ENCODE measurements at regions not wholly inside any gene's neighbourhood (a gene's known extent, or its start where the extent isn't known, plus 50 kb on each side); places are given as distances from the start of the nearest gene placed in this dataset.

DNA sequence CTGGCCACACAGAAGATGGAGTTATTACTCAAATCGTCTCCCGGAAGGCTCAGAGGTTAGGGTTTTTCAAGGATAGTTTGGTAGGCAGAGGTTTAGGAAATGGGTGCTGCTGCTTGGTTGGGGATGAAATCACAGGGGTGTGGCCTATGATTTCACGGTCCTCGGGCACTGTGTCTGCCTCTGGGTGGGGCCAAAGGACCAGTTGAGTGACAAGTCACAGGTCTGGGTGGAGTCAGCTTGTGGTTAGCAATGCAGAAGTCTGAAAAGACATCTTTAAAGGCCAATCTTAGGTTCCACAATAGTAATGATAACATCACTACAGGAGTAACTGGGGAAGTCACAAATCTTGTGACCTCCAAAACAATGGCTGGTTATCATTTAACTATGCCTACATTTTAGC, 387.8 kb downstream of the ZNF521 start:
- Histone ChIP-seq H2BK120ac (ENCODE audit: insufficient read depth, low read length, poor library complexity) (no peak overlapping the region), H3K23ac (ENCODE audit: low read length) (no peak overlapping the region), H3K27me3 (ENCODE audit: insufficient read depth, low read length) (no peaks in the 10 kb centered on the region), H2AK5ac (ENCODE audit: low read length) (no peak overlapping the region), H3K4me1 (ENCODE audit: control insufficient read depth in 1 of 2, insufficient read depth in 2 of 2, low read length in 2 of 2) (peaks cover 0 to 2% of the 10 kb centered on the region in 2 experiments), H4K8ac (ENCODE audit: low read depth, low read length) (no peak overlapping the region), H2AFZ (ENCODE audit: insufficient read depth, low read length, poor library complexity) (no peak overlapping the region), H3K4me2 (ENCODE audit: low read length) (no peak overlapping the region), H4K12ac (ENCODE audit: low read depth, low read length) (no peak overlapping the region), H2BK12ac (ENCODE audit: low read length) (no peak overlapping the region), H3K18ac (ENCODE audit: low read length) (no peak overlapping the region), H4K91ac (ENCODE audit: low read depth, low read length) (no peak overlapping the region), H3K27ac (ENCODE audit: low read depth, low read length) (no peak overlapping the region), H3K4ac (ENCODE audit: low read depth, low read length) (no peak overlapping the region), H3K9me3 (ENCODE audit: insufficient read depth, low read depth, low read length) (no peaks in the 10 kb centered on the region), H3K14ac (ENCODE audit: low read length) (no peak overlapping the region), H2BK5ac (ENCODE audit: low read depth, low read length, poor library complexity) (no peak overlapping the region), H3K36me3 (ENCODE audit: control insufficient read depth in 1 of 2, insufficient read depth in 2 of 2, low read length in 2 of 2) (no peaks in the 10 kb centered on the region), H3K79me2 (ENCODE audit: control insufficient read depth, insufficient read depth, low read length, poor library complexity) (no peaks in the 10 kb centered on the region), H3K4me3 (ENCODE audit: low read depth, low read length) (no peak overlapping the region), H3K79me1 (ENCODE audit: low read length) (no peaks in the 10 kb centered on the region), H3K9ac (ENCODE audit: low read length) (no peak overlapping the region)
- DNase-seq, result no peak
- WGBS (ENCODE audit: extremely low coverage, insufficient coverage, insufficient read length), result no CpG with 5 or more reads among the region's 4 CpGs

DNA sequence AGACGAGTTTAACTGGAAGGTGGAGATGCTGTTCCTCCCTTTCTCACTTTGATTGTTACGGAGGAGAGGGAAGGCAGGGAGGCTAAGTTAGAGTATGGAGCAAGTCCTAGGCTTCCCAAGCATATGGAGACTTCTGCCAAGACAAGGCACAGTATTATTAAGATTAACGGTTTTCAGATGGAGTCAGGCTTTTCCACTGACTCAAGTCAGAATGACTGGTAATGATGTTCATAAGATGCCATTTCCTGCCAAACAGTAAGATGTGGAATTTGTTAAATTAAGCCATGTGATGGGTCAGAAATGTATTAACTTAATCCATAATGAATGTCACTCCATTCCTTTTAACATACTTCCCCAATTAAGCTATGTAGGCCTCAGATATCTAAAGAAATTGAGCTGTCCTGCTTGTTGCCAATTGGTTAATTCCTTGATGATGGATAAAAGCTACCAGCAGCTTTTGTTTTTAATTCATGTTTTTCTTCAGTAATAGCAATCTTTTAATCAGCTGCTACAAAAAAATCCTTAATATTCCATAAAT, 383.7 kb downstream of the ZNF521 start:
- no peak overlapping the region for H4K12ac ChIP-seq (ENCODE audit: low read depth, low read length)
- H3K23ac ChIP-seq (ENCODE audit: low read length), result no peak overlapping the region
- H3K27ac ChIP-seq (ENCODE audit: low read depth, low read length), result no peak overlapping the region
- no peak overlapping the region for H4K8ac ChIP-seq (ENCODE audit: low read depth, low read length)
- no peaks in the 10 kb centered on the region for H3K9me3 ChIP-seq (ENCODE audit: insufficient read depth, low read depth, low read length)
- H3K27me3 ChIP-seq (ENCODE audit: insufficient read depth, low read length), result no peaks in the 10 kb centered on the region
- no peak for DNase-seq
- H3K18ac ChIP-seq (ENCODE audit: low read length), result no peak overlapping the region
- no peak overlapping the region for H3K4ac ChIP-seq (ENCODE audit: low read depth, low read length)
- H3K79me2 ChIP-seq (ENCODE audit: control insufficient read depth, insufficient read depth, low read length, poor library complexity), result no peaks in the 10 kb centered on the region
- no peaks in the 10 kb centered on the region for H3K79me1 ChIP-seq (ENCODE audit: low read length)
- H2AFZ ChIP-seq (ENCODE audit: insufficient read depth, low read length, poor library complexity), result no peak overlapping the region
- no peaks in the 10 kb centered on the region for H3K36me3 ChIP-seq (ENCODE audit: control insufficient read depth in 1 of 2, insufficient read depth in 2 of 2, low read length in 2 of 2)
- no peak overlapping the region for H3K4me3 ChIP-seq (ENCODE audit: low read depth, low read length)
- H3K9ac ChIP-seq (ENCODE audit: low read length), result no peak overlapping the region
- no peak overlapping the region for H2BK5ac ChIP-seq (ENCODE audit: low read depth, low read length, poor library complexity)
- H3K4me2 ChIP-seq (ENCODE audit: low read length), result no peak overlapping the region
- H3K14ac ChIP-seq (ENCODE audit: low read length), result no peak overlapping the region
- no peak overlapping the region for H2BK120ac ChIP-seq (ENCODE audit: insufficient read depth, low read length, poor library complexity)
- no peak overlapping the region for H4K91ac ChIP-seq (ENCODE audit: low read depth, low read length)
- H2AK5ac ChIP-seq (ENCODE audit: low read length), result no peak overlapping the region
- no peaks in the 10 kb centered on the region for H3K4me1 ChIP-seq (ENCODE audit: control insufficient read depth in 1 of 2, insufficient read depth in 2 of 2, low read length in 2 of 2)
- H2BK12ac ChIP-seq (ENCODE audit: low read length), result no peak overlapping the region
- WGBS (ENCODE audit: extremely low coverage, insufficient coverage, insufficient read length), result no CpG with 5 or more reads among the region's 3 CpGs

DNA sequence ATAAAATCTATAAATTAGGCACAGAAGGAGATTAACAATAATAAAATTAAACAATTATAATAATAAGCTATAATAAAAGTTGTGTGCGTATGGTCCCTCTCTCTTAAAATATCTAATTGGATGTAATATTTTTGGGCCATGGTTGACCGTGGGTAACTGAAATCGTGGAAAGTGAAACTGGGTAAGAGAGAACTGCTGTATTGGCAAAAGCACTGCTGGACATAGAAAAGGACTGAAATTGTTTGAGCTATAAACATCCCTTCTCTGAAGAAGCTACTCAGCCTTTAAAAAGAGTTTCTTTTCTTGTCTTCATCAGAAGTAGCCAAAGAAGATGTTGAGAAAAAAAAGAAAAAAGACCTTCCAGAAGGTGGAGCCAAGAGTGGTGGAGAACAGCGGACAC, 379.4 kb downstream of the ZNF521 start:
- Histone ChIP-seq H2BK5ac (ENCODE audit: low read depth, low read length, poor library complexity) (no peak overlapping the region), H3K9ac (ENCODE audit: low read length) (no peak overlapping the region), H3K14ac (ENCODE audit: low read length) (no peak overlapping the region), H3K23ac (ENCODE audit: low read length) (no peak overlapping the region), H3K27ac (ENCODE audit: low read depth, low read length) (no peak overlapping the region), H2AFZ (ENCODE audit: insufficient read depth, low read length, poor library complexity) (no peak overlapping the region), H2BK120ac (ENCODE audit: insufficient read depth, low read length, poor library complexity) (no peak overlapping the region), H4K8ac (ENCODE audit: low read depth, low read length) (no peak overlapping the region), H4K12ac (ENCODE audit: low read depth, low read length) (no peak overlapping the region), H3K9me3 (ENCODE audit: insufficient read depth, low read depth, low read length) (no peaks in the 10 kb centered on the region), H2AK5ac (ENCODE audit: low read length) (no peak overlapping the region), H3K27me3 (ENCODE audit: insufficient read depth, low read length) (no peaks in the 10 kb centered on the region), H3K18ac (ENCODE audit: low read length) (no peak overlapping the region), H3K79me1 (ENCODE audit: low read length) (no peaks in the 10 kb centered on the region), H4K91ac (ENCODE audit: low read depth, low read length) (no peak overlapping the region), H3K79me2 (ENCODE audit: control insufficient read depth, insufficient read depth, low read length, poor library complexity) (no peaks in the 10 kb centered on the region), H2BK12ac (ENCODE audit: low read length) (no peak overlapping the region), H3K4ac (ENCODE audit: low read depth, low read length) (no peak overlapping the region), H3K36me3 (ENCODE audit: control insufficient read depth in 1 of 2, insufficient read depth in 2 of 2, low read length in 2 of 2) (no peaks in the 10 kb centered on the region), H3K4me1 (ENCODE audit: control insufficient read depth in 1 of 2, insufficient read depth in 2 of 2, low read length in 2 of 2) (no peaks in the 10 kb centered on the region), H3K4me2 (ENCODE audit: low read length) (no peak overlapping the region), H3K4me3 (ENCODE audit: low read depth, low read length) (no peak overlapping the region)
- no CpG with 5 or more reads among the region's 4 CpGs for WGBS (ENCODE audit: extremely low coverage, insufficient coverage, insufficient read length)
- DNase-seq, result no peak

DNA sequence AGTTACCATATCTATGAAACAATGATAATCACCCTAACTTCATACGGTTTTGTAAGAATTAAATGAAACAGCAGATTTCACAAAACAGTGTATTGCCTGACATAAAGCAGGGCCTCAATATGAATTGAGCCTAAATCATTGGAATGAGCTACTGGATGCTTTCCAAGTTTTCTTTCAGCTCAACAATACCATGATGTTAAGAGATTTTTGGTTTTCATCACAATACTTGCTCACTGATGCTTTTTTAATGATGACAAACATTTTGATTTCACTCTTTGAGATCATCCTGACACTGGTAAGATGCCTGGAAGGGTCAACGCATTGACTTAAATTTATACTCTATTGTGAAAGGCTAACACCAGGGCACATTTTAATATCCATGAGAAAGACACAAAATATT, 377.5 kb downstream of the ZNF521 start:
- DNase-seq, result no peak
- Histone ChIP-seq H2BK120ac (ENCODE audit: insufficient read depth, low read length, poor library complexity) (no peak overlapping the region), H3K23ac (ENCODE audit: low read length) (no peak overlapping the region), H4K8ac (ENCODE audit: low read depth, low read length) (no peak overlapping the region), H3K4me1 (ENCODE audit: control insufficient read depth in 1 of 2, insufficient read depth in 2 of 2, low read length in 2 of 2) (no peaks in the 10 kb centered on the region), H3K27ac (ENCODE audit: low read depth, low read length) (no peak overlapping the region), H3K79me1 (ENCODE audit: low read length) (no peaks in the 10 kb centered on the region), H2BK12ac (ENCODE audit: low read length) (no peak overlapping the region), H3K18ac (ENCODE audit: low read length) (no peak overlapping the region), H3K4me2 (ENCODE audit: low read length) (no peak overlapping the region), H2AK5ac (ENCODE audit: low read length) (no peak overlapping the region), H3K36me3 (ENCODE audit: control insufficient read depth in 1 of 2, insufficient read depth in 2 of 2, low read length in 2 of 2) (no peaks in the 10 kb centered on the region), H3K4ac (ENCODE audit: low read depth, low read length) (no peak overlapping the region), H2AFZ (ENCODE audit: insufficient read depth, low read length, poor library complexity) (no peak overlapping the region), H3K9ac (ENCODE audit: low read length) (no peak overlapping the region), H3K27me3 (ENCODE audit: insufficient read depth, low read length) (no peaks in the 10 kb centered on the region), H3K79me2 (ENCODE audit: control insufficient read depth, insufficient read depth, low read length, poor library complexity) (no peaks in the 10 kb centered on the region), H2BK5ac (ENCODE audit: low read depth, low read length, poor library complexity) (no peak overlapping the region), H3K9me3 (ENCODE audit: insufficient read depth, low read depth, low read length) (no peaks in the 10 kb centered on the region), H3K4me3 (ENCODE audit: low read depth, low read length) (no peak overlapping the region), H3K14ac (ENCODE audit: low read length) (no peak overlapping the region), H4K12ac (ENCODE audit: low read depth, low read length) (no peak overlapping the region), H4K91ac (ENCODE audit: low read depth, low read length) (no peak overlapping the region)
- WGBS (ENCODE audit: extremely low coverage, insufficient coverage, insufficient read length), result no CpG with 5 or more reads among the region's 2 CpGs
